GM19324 (cell line): ENCODE measurements at regions not wholly inside any gene's neighbourhood (a gene's known extent, or its start where the extent isn't known, plus 50 kb on each side); places are given as distances from the start of the nearest gene placed in this dataset.
"Not testable (repeated sequence)": the region's sequence is repeated elsewhere in the genome, so short reads cannot be mapped to it uniquely, and the experiment has no call there.

Experiments
- ATAC-seq: cut with Tn5 transposase; IDR thresholded peaks from one replicate; pipeline ENCODE4 v1.9.1; 2021; ENCODE audit warnings: mild to moderate bottlenecking, moderate library complexity; ENCODE audit not compliant: unreplicated experiment, low FRiP score

DNA sequence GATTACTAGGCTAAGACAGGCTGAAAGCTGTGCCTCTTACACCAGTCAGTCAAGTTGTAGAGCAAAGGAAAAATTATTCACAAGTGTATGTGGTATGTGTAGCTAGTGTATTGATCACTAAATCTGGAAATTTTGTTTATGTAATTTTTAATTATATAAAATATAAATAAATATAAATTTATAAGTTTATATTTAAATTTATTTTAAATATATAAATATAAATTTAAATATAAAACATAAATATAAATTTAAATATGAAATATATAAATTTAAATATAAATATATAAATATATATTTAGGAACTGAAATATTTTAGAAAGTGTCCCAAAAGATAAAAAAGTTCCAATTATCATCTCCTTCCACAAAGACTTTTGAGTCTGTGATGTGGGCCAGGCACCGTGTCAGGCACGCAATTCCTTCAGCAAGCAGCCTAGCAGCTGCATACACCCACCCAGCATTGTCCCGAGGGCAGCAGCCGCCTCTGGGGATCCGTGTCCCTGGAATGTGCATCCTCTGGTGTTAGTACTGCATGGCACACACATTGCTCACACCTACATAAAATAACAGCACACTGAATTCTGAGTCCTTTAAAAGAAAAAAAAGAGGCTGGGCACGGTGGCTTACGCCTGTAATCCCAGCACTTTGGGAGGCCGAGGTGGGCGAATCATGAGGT lies 1098.0 kb downstream of the BRD1 start:
- ATAC-seq = no peak

DNA sequence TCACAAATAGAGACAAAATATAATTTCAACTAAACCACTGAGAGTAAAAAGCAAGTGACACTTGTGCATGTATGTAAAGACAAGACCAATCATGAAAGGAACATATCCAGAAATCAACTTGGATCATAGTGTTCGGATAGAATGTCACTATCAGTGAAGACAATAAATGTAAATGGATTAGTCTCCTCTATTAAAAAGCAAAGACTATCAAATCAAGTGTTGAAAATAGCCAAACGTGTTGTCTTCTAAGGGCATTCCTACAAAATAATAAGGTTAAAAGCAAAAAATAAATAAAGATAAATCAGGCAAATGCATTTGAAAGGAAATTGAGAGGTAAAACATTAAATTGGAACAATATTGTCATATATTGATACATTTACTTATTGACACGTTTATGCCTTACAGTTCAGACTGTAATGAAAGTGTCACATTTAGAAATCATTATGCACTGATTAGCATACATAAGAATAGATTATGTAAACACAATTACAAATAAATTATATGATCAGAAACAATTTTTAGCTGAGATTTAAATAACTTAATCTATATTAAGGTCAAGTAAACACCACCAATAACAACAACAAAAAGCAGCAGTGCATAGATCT lies 1100.1 kb downstream of the BRD1 start:
- ATAC-seq = no peak

GRCh38 chr22:48724899-48725298 lies 1102.8 kb downstream of the BRD1 start:
- ATAC-seq = no peak

DNA sequence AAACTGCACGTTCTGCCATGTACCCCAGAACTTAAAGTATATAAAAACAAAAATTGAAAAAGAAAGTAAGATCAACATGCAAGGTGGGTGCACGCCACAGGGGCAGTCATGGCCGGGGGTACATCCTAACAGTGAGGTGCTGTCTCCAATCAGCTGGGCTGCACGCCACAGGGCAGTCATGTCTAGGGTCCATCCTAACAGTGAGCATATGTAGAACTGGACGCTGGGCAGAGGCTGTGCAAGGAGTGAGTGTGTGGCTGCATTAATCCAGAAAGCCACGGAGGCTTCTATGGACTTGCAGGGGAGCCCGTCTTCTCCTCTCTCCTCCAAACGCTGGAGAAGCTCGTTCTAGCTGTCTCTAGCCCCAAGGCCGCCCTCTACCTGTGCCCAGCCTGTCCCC lies 1105.0 kb downstream of the BRD1 start:
- no peak for ATAC-seq

DNA sequence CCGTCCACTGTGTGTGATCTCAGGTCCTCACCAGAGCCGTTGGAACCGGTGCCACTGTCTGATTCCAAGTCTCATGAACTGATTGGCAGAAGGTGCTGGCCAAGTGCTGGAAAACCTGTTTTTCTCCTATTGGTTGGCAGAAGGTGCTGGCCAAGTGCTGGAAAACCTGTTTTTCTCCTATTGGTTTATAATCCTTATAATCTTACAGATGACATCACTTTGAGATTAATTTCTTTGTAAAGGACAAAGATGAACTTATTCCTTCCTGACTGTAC lies 1106.3 kb downstream of the BRD1 start:
- no peak for ATAC-seq

GRCh38 chr22:48720662-48721394 lies 1106.8 kb downstream of the BRD1 start:
- ATAC-seq = no peak

- ATAC-seq = no peak
Measured at GRCh38 chr22:48719978-48720661, 1107.6 kb downstream of the BRD1 start.

DNA sequence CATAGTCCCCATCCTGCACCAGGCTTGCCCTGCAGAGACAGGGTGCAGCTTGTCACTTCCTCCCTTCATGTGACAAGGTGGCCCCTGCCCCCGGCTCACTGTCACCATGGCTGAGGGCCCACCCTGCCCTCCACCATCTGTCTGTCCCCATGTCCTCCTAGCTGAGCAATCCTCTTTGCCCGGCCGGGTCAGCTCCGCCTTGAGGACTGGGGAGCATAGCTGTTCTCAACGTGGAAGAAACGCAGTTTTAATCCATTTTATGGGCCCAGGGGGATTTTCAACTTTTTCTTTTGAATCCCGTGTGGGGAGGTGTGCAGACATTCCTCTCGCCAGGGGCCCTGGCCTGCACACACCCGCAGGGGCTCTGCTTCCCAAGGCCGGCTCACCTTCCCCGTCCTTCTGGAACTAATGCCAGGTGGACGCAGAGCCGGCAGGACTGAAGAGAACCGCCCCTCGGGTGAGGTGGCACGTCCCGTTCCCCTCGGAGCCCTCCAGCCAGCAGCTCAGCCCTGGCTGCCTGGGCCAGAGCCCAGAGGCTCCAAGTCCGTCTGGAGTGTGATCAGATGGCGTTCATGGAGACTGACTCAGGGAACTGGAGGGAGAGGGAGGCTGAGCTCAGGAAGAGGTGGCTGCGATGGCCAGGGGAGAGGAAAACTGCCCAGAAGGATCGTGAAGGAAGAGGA lies 1108.7 kb downstream of the BRD1 start:
- no peak for ATAC-seq

DNA sequence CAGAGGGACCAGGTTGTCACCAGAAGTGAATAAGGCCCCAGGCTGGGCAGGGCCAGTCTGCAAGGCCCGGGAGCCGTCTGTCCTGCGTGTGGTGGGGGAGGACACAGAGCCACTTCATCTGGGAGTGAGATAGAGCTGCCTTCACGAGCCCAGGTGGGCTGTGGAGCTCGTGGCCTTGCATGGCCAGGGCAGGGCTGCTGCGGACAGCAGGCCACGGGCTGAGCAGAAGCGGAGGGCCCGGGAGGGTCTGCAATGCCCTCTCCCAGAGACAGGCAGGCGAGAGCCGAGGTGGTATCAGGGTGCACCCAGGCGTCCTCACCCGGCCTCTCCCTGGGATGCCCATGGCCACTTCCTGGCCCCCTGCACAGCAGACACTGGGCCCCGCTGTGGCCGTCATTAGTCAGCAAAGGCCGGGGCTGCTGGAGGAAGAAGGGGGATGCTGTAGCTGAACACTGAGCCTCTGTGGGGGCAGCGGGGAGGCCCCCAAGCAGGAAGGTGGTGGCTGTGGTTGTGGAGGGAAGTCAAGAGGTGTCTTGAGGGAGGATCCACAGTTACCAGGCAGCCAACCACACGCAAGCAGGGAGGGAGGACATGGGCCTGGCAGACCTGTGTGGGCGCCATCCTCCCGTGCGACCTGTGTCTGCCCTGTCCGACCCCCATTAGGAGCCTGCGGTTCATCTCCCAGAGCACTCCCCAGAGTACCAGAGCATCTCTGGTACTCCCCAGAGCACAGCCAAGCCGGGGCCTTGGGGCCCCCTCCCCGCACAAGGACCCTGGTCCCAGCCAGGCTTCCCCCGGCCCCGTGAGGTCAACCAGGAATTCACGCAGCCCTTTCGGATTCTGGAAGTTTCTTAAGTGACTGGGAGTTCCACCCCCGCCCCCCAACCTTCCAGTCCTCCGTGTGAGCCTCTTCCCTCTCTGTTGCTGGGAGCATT lies 1109.5 kb downstream of the BRD1 start:
- ATAC-seq = no peak

DNA sequence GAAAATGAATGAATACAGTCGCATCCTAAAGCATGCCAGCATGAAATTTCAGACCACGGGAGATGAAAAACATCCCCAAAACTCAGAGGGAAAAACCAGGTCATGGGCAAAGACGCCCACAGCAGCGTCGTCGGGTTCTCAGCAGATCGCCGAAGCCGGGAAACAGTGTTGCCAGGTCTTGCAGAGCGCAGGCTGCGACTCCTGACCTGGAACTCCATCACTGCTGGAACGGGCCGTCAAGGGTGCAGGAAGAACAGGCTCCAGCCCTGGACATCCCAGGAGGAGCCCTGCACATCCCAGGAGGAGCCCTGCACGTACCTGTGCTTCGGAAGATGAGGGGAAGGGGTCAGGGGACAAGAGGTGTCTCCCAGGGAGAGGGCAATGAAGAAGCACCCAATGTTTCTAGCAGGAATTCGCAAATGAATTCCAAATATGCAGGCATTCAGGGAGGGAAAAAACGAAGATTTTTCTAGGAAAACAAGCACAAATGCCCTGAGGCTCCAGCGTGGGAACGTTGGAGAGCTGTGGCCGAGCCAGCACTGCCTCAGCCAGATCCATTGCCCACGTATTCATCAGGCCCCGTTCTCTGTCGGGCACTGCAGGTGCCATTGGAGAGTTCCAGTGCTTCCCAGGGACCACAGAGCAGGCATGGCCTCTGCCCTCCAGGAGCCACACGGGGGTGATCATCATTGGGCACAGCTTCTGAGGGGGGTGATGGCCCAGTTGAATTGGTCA lies 1110.4 kb downstream of the BRD1 start:
- no peak for ATAC-seq

- ATAC-seq = not testable (repeated sequence)
Measured at GRCh38 chr22:48716154-48716553, 1111.5 kb downstream of the BRD1 start.

GRCh38 chr22:48715511-48715910 lies 1112.2 kb downstream of the BRD1 start:
- ATAC-seq = no peak

- no peak for ATAC-seq
Measured at GRCh38 chr22:48714231-48714630, 1113.4 kb downstream of the BRD1 start.

GRCh38 chr22:48713272-48714205 lies 1114.1 kb downstream of the BRD1 start:
- ATAC-seq = no peak

DNA sequence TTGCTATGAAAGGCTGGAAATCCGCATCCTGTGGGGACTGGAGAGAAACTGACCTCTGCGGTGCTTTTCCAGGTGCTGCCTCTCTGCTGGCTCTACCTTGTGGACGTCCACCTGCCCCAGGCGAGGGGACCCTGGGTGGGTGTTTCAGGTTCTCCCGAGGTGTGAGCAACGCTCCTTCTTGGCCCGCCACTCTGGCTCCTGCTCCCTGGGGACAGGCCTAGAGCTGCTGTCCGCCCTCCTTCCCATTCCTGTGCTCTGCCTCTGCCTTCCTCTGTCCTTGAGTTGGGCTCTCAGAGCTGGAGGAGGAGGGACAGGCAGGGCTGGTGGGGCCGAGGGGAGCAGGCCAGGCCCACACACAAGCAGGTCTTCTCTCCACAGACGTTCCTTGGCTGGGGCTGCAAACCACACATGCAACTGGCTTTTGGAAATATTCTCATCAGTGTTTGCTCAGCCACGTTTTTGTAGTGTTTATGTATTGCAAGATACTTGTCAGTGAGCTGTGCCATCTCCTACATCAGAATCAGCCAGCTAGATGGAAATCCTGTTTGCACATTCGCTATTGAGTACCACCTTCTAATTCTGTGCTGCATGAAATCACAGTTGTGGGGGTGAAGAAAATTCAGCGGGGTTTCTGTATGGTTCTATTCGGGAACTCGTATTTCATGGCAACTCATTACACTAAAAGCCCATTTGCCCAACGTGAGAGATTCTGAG lies 1115.0 kb downstream of the BRD1 start:
- ATAC-seq = no peak

DNA sequence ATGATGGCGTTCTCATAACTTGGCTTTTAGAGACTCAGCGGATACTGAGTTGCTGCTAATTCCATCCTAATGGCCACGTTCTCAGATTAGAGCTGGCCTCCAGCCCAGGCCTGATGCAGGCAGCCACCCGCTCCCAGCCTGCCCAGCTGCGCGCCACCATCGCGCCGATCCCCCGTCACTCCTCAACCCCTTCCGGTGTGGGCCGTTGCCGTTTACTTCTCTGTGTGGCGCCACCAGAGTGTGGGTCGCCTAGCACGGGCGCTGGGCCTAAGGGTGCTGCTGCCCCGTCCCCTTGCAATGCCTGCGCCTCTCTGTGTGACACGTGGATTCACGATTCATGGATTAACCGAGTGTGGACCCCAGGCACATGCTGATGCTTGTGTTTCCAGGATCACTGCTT lies 1116.0 kb downstream of the BRD1 start:
- no peak for ATAC-seq

GRCh38 chr22:48711031-48711431 lies 1116.6 kb downstream of the BRD1 start:
- no peak for ATAC-seq

DNA sequence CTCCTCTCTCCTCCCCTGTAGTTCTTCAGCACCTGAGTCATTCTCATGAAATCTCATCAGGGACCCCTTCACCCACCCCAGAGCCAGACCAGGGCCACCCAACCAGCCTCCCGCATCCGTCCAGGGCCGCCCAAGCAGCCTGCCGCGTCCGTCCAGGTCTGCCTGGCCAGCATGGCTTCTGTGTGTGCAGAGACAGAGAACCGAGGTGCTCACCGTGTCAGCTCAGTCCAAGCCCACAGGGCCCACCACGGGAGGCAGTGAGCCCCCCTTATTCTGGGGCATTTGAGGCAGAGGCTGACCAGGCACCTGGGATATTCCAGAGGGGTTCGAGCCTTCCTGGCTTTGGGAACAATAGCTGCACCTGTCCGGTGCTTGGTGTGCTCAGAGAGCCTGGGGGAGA lies 1117.3 kb downstream of the BRD1 start:
- ATAC-seq = no peak
